ENCODE measurements at regions not wholly inside any gene's neighbourhood (a gene's known extent, or its start where the extent isn't known, plus 50 kb on each side); places are given as distances from the start of the nearest gene placed in this dataset.

DNA sequence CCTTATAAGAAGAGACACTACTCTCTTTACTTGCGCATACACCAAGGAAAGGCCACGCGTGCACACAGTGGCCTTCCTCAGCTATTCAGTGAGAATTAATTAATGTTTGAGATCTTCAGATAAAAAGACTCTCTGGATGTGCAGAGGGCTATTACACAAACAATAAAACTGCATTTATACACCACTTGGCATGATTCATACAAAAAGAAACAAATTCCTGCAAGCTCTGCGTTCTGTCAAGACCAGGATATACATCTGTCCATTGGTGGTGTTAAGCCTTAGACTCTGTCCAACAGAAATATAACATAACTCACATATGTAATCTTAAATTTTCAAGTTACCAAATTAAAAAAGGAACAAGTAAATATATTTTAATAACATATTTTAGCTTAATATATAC, 55.2 kb upstream of the TSC22D2 start:
- no peak overlapping the region for H3K14ac ChIP-seq (replicated peaks; ENCODE audit: low read depth, low read length)
- no peak overlapping the region for H3K27ac ChIP-seq (ENCODE audit: insufficient read depth, low read length)
- no peak overlapping the region for H3K4me3 ChIP-seq (ENCODE audit: insufficient read depth, low read depth, low read length)
- TF ChIP-seq, protein P1, sequence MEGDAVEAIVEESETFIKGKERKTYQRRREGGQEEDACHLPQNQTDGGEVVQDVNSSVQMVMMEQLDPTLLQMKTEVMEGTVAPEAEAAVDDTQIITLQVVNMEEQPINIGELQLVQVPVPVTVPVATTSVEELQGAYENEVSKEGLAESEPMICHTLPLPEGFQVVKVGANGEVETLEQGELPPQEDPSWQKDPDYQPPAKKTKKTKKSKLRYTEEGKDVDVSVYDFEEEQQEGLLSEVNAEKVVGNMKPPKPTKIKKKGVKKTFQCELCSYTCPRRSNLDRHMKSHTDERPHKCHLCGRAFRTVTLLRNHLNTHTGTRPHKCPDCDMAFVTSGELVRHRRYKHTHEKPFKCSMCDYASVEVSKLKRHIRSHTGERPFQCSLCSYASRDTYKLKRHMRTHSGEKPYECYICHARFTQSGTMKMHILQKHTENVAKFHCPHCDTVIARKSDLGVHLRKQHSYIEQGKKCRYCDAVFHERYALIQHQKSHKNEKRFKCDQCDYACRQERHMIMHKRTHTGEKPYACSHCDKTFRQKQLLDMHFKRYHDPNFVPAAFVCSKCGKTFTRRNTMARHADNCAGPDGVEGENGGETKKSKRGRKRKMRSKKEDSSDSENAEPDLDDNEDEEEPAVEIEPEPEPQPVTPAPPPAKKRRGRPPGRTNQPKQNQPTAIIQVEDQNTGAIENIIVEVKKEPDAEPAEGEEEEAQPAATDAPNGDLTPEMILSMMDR (conservative IDR thresholded peaks at IDR 0.05; ENCODE audit: low read depth, low read length): no peak
- TF ChIP-seq CEBPB (IDR thresholded peaks at IDR 0.05; ENCODE audit: low read depth, low read length) (no peak), POLR2A (IDR thresholded peaks at IDR 0.05; ENCODE audit: low read depth, low read length) (no peak), FOS (IDR thresholded peaks at IDR 0.05; ENCODE audit: low read depth, low read length) (no peak), NFE2L2 (IDR thresholded peaks at IDR 0.05; ENCODE audit: low read depth, low read length) (no peak), RAD21 (IDR thresholded peaks at IDR 0.05; ENCODE audit: low read length) (no peak), MXI1 (IDR thresholded peaks at IDR 0.05; ENCODE audit: borderline replicate concordance, low read depth, low read length) (no peak), MAZ (IDR thresholded peaks at IDR 0.05; ENCODE audit: borderline replicate concordance, low read depth, low read length) (no peak), CHD1 (IDR thresholded peaks at IDR 0.05; ENCODE audit: low read depth, low read length) (no peak)
- TF ChIP-seq, protein P2, sequence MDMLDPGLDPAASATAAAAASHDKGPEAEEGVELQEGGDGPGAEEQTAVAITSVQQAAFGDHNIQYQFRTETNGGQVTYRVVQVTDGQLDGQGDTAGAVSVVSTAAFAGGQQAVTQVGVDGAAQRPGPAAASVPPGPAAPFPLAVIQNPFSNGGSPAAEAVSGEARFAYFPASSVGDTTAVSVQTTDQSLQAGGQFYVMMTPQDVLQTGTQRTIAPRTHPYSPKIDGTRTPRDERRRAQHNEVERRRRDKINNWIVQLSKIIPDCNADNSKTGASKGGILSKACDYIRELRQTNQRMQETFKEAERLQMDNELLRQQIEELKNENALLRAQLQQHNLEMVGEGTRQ (IDR thresholded peaks at IDR 0.05; ENCODE audit: low read depth, low read length): no peak
- TF ChIP-seq, protein P3, sequence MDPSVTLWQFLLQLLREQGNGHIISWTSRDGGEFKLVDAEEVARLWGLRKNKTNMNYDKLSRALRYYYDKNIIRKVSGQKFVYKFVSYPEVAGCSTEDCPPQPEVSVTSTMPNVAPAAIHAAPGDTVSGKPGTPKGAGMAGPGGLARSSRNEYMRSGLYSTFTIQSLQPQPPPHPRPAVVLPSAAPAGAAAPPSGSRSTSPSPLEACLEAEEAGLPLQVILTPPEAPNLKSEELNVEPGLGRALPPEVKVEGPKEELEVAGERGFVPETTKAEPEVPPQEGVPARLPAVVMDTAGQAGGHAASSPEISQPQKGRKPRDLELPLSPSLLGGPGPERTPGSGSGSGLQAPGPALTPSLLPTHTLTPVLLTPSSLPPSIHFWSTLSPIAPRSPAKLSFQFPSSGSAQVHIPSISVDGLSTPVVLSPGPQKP (IDR thresholded peaks at IDR 0.05; ENCODE audit: borderline replicate concordance, low read depth, low read length): no peak
- no peak overlapping the region for H4K5ac ChIP-seq (ENCODE audit: low read depth, low read length)
- intact Hi-C loops (cut with micrococcal nuclease) (no loop called here), in situ Hi-C loops (cut with MboI; ENCODE audit: low sequenced_read_pairs) (no loop called here), dilution Hi-C loops (cut with HindIII; ENCODE audit: low sequenced_read_pairs, unreplicated experiment) (no loop called here)
- H3K9me3 ChIP-seq (ENCODE audit: control insufficient read depth, insufficient read depth, low read length): no peaks in the 10 kb centered on the region
- H2AFZ ChIP-seq (replicated peaks; ENCODE audit: low read length, poor library complexity): no peak overlapping the region
- H3K18ac ChIP-seq (ENCODE audit: low read depth, low read length): no peak overlapping the region
- BruUV-seq (replicated peaks): no TSS peak
- H2BK5ac ChIP-seq (ENCODE audit: low read depth, low read length, poor library complexity, severe bottlenecking): no peak overlapping the region
- DNase-seq: no peak
- no peak overlapping the region for H3K23ac ChIP-seq (ENCODE audit: low read depth, low read length)
- no peak overlapping the region for H4K8ac ChIP-seq (ENCODE audit: low read depth in 2 of 2, low read length in 2 of 2)
- H3K4me2 ChIP-seq (ENCODE audit: low read depth, low read length): no peak overlapping the region
- H3K4ac ChIP-seq (ENCODE audit: low read depth, low read length): no peak overlapping the region
- H3K27me3 ChIP-seq (ENCODE audit: control insufficient read depth, insufficient read depth, low read length): no peaks in the 10 kb centered on the region
- WGBS, 2 experiments (ENCODE audit: extremely low coverage in 2 of 2, insufficient read length in 1 of 2): no CpG with 5 or more reads among the region's 4 CpGs
- POLR2A ChIA-PET (ENCODE audit: unreplicated experiment): no interaction called here
- peaks cover 9% of the 10 kb centered on the region for H3K4me1 ChIP-seq (ENCODE audit: control insufficient read depth, insufficient read depth, low read length)
- CTCF ChIA-PET: no interaction called here
- no peak overlapping the region for H2AK9ac ChIP-seq (replicated peaks; ENCODE audit: low read depth, low read length, poor library complexity)
- H3K9me1 ChIP-seq (ENCODE audit: insufficient read depth, low read length): no peaks in the 10 kb centered on the region
- H3K36me3 ChIP-seq (ENCODE audit: control insufficient read depth, insufficient read depth, low read length): no peaks in the 10 kb centered on the region
- no peak overlapping the region for H3K56ac ChIP-seq (ENCODE audit: extremely low read depth, insufficient read depth, low read length)
- no peaks in the 10 kb centered on the region for H4K20me1 ChIP-seq (ENCODE audit: insufficient read depth, low read length)
- H2AK5ac ChIP-seq (ENCODE audit: low read depth, low read length): no peak overlapping the region
- no peak overlapping the region for H2BK120ac ChIP-seq (ENCODE audit: low read depth, low read length)
- H4K91ac ChIP-seq (ENCODE audit: insufficient read depth, low read depth, low read length): no peak overlapping the region
- no peak for ATAC-seq (ENCODE audit: low read depth)
- no peak overlapping the region for H2BK15ac ChIP-seq (ENCODE audit: low read depth, low read length)
- no peaks in the 10 kb centered on the region for H3K79me1 ChIP-seq (ENCODE audit: low read depth in 1 of 2, low read length in 2 of 2)
- no peak overlapping the region for H3K9ac ChIP-seq (ENCODE audit: low read depth, low read length)
- H2BK20ac ChIP-seq (ENCODE audit: low read depth, low read length): no peak overlapping the region

Data from IMR-90 (cell line).